DND-41 (cell line): ENCODE measurements at regions not wholly inside any gene's neighbourhood (a gene's known extent, or its start where the extent isn't known, plus 50 kb on each side); places are given as distances from the start of the nearest gene placed in this dataset.

Experiments used
- ATAC-seq: fragments of 200-7000 bp; cut with Tn5 transposase; 3 replicates; pipeline ENCODE4 v1.9.1; 2021; ENCODE audit warnings: low read depth; ENCODE audit not compliant: insufficient read depth
- DNase-seq: peaks from one replicate; pipeline ENCODE4 v3.0.0-alpha.2; 2020
- H2AFZ ChIP-seq: 2 replicates; pipeline ENCODE4 v1.6.0; 2012; ENCODE audit warnings: low read depth, low read length
- H3K27ac ChIP-seq: 2 replicates; pipeline ENCODE4 v1.5.1; 2012; ENCODE audit warnings: low read length, inconsistent platforms
- H3K27me3 ChIP-seq: fragments of 200-600 bp; sonication (generic); 2 replicates; pipeline ENCODE4 v1.6.0; 2012; ENCODE audit warnings: low read length, mild to moderate bottlenecking, inconsistent platforms; ENCODE audit not compliant: insufficient read depth, poor library complexity
- H3K36me3 ChIP-seq: 2 replicates; pipeline ENCODE4 v1.5.1; 2012; ENCODE audit warnings: low read length, inconsistent platforms; ENCODE audit not compliant: insufficient read depth
- H3K4me1 ChIP-seq: 2 replicates; pipeline ENCODE4 v1.5.1; 2012; ENCODE audit warnings: mild to moderate bottlenecking, low read length; ENCODE audit not compliant: insufficient read depth
- H3K4me2 ChIP-seq: 2 replicates; pipeline ENCODE4 v1.6.0; 2012; ENCODE audit warnings: mild to moderate bottlenecking, moderate library complexity, low read length, inconsistent platforms; ENCODE audit not compliant: insufficient read depth
- H3K4me3 ChIP-seq, 2 experiments: fragments of 200-600 bp in 1 of 2; shearing (Covaris generic) in 1 of 2; 2 replicates each; pipeline ENCODE4 v1.5.1; 2012 to 2016; ENCODE audit warnings: inconsistent platforms in 2 of 2, low read length in 2 of 2, mild to moderate bottlenecking in 2 of 2, low read depth in 1 of 2, moderate library complexity in 1 of 2
- H3K79me2 ChIP-seq: 2 replicates; pipeline ENCODE4 v1.6.0; 2012; ENCODE audit warnings: low read length, inconsistent platforms; ENCODE audit not compliant: insufficient read depth
- H3K9ac ChIP-seq: 2 replicates; pipeline ENCODE4 v1.6.0; 2012; ENCODE audit warnings: low read depth, mild to moderate bottlenecking, inconsistent platforms, low read length, moderate library complexity
- H3K9me3 ChIP-seq: 2 replicates; pipeline ENCODE4 v1.5.1; 2012; ENCODE audit warnings: low read length, moderate library complexity, mild to moderate bottlenecking, inconsistent platforms; ENCODE audit not compliant: insufficient read depth, severe bottlenecking
- H4K20me1 ChIP-seq: 2 replicates; pipeline ENCODE4 v1.6.0; 2012; ENCODE audit warnings: low read length; ENCODE audit not compliant: insufficient read depth
- CTCF ChIP-seq: IDR thresholded peaks from 2 replicates; pipeline ENCODE4 v1.5.1; 2012; ENCODE audit warnings: borderline replicate concordance, low read length, moderate library complexity, mild to moderate bottlenecking; ENCODE audit not compliant: poor library complexity, severe bottlenecking; ENCODE audit errors: extremely low read depth
- EZH2 ChIP-seq: IDR thresholded peaks from 3 replicates; pipeline ENCODE4 v1.6.1; 2012; ENCODE audit warnings: borderline replicate concordance, low read depth, mild to moderate bottlenecking, moderate library complexity, low read length, inconsistent platforms; ENCODE audit not compliant: severe bottlenecking

- no peak for TF ChIP-seq EZH2
- no peaks in the 10 kb centered on the region for H4K20me1 ChIP-seq
- no peaks in the 10 kb centered on the region for H3K36me3 ChIP-seq
- no peak overlapping the region for H3K27ac ChIP-seq
- no peak overlapping the region for H3K4me3 ChIP-seq
- no peak overlapping the region for H3K4me2 ChIP-seq
- no peak overlapping the region for H2AFZ ChIP-seq
- no peak overlapping the region for H3K9ac ChIP-seq
- no peaks in the 10 kb centered on the region for H3K79me2 ChIP-seq
- no peaks in the 10 kb centered on the region for H3K27me3 ChIP-seq
- no peak for DNase-seq
- ATAC-seq: no peak
- no peaks in the 10 kb centered on the region for H3K4me1 ChIP-seq
- H3K9me3 ChIP-seq: no peaks in the 10 kb centered on the region
These were observed 63.9 kb upstream of the CREB1 start for GRCh38 chr2:207465894-207466293.

- Histone ChIP-seq H2AFZ (no peak overlapping the region), H3K4me3 (no peak overlapping the region), H3K79me2 (no peaks in the 10 kb centered on the region), H3K36me3 (no peaks in the 10 kb centered on the region), H3K4me1 (no peaks in the 10 kb centered on the region), H3K9ac (no peak overlapping the region), H3K27me3 (peaks cover 14% of the 10 kb centered on the region), H3K4me2 (no peak overlapping the region), H4K20me1 (no peaks in the 10 kb centered on the region), H3K27ac (no peak overlapping the region), H3K9me3 (no peaks in the 10 kb centered on the region)
- no peak for ATAC-seq
- no peak for TF ChIP-seq CTCF
- TF ChIP-seq EZH2: no peak
- no peak for DNase-seq
These were observed 61.9 kb upstream of the CREB1 start for GRCh38 chr2:207467716-207468347.

- no peak overlapping the region for H3K4me3 ChIP-seq
- no peak for DNase-seq
- H3K4me2 ChIP-seq: no peak overlapping the region
- H3K4me1 ChIP-seq: no peaks in the 10 kb centered on the region
- no peak overlapping the region for H3K27ac ChIP-seq
- TF ChIP-seq CTCF (no peak), EZH2 (no peak)
- no peak for ATAC-seq
- H3K9ac ChIP-seq: no peak overlapping the region
- no peaks in the 10 kb centered on the region for H3K9me3 ChIP-seq
- H4K20me1 ChIP-seq: no peaks in the 10 kb centered on the region
- no peaks in the 10 kb centered on the region for H3K36me3 ChIP-seq
- peaks cover 18% of the 10 kb centered on the region for H3K27me3 ChIP-seq
- H2AFZ ChIP-seq: no peak overlapping the region
- no peaks in the 10 kb centered on the region for H3K79me2 ChIP-seq
These were observed 61.3 kb upstream of the CREB1 start for GRCh38 chr2:207468488-207468887.

- no peak overlapping the region for H3K4me3 ChIP-seq
- no peak for ATAC-seq
- peaks cover 18% of the 10 kb centered on the region for H3K27me3 ChIP-seq
- DNase-seq: no peak
- H3K4me1 ChIP-seq: no peaks in the 10 kb centered on the region
- H3K9ac ChIP-seq: no peak overlapping the region
- H3K36me3 ChIP-seq: no peaks in the 10 kb centered on the region
- no peaks in the 10 kb centered on the region for H4K20me1 ChIP-seq
- H3K79me2 ChIP-seq: no peaks in the 10 kb centered on the region
- H3K9me3 ChIP-seq: no peaks in the 10 kb centered on the region
- TF ChIP-seq EZH2 (no peak), CTCF (no peak)
- H3K4me2 ChIP-seq: no peak overlapping the region
- H3K27ac ChIP-seq: no peak overlapping the region
- no peak overlapping the region for H2AFZ ChIP-seq
These were observed 60.3 kb upstream of the CREB1 start for GRCh38 chr2:207469451-207469850.
